AG09319 (cell line): ENCODE measurements at regions not wholly inside any gene's neighbourhood (a gene's known extent, or its start where the extent isn't known, plus 50 kb on each side); places are given as distances from the start of the nearest gene placed in this dataset.

ENCODE experiments used
- DNase-seq: peaks from one replicate; pipeline ENCODE4 v3.0.0-alpha.2; 2010; ENCODE audit warnings: low read depth; ENCODE audit errors: extremely low read depth
- CTCF ChIP-seq: IDR thresholded peaks from 2 replicates; pipeline ENCODE4 v1.5.1; 2011; ENCODE audit warnings: low read depth, mild to moderate bottlenecking, inconsistent platforms, low read length, moderate library complexity

GRCh38 chr7:155963356-155963755, 151.1 kb upstream of the SHH start:
- no peak for TF ChIP-seq CTCF
- DNase-seq = no peak

- TF ChIP-seq CTCF = no peak
- no peak for DNase-seq
Measured at GRCh38 chr7:155962968-155963300, 150.7 kb upstream of the SHH start.

DNA sequence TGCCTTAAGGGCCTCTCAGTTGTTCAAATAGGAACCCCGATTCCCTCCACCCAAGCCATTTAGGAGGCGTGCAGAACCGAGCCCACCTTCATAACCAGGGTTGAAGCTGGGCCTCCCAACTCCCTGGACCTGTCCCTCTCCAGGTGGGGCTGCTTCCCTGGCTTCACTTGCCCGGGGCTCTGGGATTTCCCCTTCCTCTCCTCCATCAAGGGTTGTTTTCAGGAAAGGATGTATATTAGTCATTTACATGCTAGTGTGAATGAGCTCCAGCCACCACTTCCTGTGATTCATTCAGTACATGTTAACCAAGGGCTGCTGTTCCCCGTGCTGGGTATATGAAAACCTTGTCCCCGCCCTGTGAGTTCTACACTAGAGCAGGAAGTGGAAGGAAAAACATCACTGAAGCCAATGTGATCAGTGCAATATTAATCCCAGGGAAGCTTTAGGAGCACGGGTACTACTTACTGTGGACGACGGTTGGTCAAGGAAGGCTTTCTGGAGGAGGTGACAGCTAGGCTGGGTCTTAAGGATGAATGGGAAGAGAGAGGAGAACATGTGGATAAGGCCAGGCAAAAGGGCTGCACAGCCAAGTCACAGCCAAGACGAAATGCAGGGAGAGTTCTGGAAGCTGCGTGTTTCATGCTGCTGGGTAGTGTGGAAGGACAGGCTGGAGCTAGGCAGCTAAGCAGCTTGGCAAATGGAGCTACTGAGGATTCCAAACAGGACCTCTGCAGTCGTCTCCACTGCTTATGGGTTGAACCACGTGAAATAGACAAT, 150.1 kb upstream of the SHH start:
- no peak for TF ChIP-seq CTCF
- DNase-seq = no peak

GRCh38 chr7:155961241-155962190, 149.3 kb upstream of the SHH start:
- no peak for DNase-seq

DNA sequence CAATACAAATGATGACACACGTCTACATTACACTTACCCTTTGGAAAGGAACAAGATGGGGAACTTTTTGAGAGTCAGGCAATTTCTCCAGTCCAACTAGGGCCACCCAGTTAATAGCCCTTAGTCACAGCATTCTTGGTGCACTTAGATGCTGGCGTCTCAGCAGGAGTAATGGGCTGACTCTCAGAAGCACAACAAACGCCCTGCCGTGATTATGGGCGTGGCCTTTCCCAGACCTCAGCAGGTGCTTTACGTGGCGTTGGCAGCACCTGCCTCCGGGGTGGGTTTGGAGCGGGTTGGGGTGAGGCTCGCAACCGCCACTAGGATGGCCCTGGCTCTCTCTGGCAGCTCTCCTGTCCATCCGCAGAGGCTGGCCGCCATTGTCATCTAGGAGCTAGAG, 147.6 kb upstream of the SHH start:
- DNase-seq = no peak
- TF ChIP-seq CTCF = no peak

More at GRCh38 chr7:155961241-155962190, 149.3 kb upstream of the SHH start:
- TF ChIP-seq CTCF = no peak

DNA sequence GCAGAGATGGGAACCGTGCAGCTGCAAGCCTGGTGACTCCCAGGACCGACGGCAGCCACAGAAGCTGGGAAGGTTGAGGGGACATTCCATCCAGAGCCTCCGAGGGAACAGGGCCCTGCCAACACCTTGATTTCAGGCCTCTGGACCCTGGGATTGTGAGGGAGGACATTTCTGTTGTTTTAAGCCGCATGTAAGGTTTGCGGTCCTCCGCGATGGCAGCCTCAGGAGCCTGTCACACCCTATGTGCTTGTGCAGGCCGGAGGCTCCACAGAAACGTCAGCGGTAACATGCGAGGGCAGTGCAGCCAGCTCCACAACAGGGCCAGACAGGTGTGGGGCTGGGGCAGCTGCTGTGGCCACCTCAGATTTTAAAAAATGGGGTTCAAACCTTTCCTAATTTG, 144.7 kb upstream of the SHH start:
- no peak for DNase-seq
- no peak for TF ChIP-seq CTCF

GRCh38 chr7:155955367-155955635, 143.0 kb upstream of the SHH start:
- no peak for DNase-seq
- TF ChIP-seq CTCF = no peak
